ENCODE measurements at regions not wholly inside any gene's neighbourhood (a gene's known extent, or its start where the extent isn't known, plus 50 kb on each side); places are given as distances from the start of the nearest gene placed in this dataset.

DNA sequence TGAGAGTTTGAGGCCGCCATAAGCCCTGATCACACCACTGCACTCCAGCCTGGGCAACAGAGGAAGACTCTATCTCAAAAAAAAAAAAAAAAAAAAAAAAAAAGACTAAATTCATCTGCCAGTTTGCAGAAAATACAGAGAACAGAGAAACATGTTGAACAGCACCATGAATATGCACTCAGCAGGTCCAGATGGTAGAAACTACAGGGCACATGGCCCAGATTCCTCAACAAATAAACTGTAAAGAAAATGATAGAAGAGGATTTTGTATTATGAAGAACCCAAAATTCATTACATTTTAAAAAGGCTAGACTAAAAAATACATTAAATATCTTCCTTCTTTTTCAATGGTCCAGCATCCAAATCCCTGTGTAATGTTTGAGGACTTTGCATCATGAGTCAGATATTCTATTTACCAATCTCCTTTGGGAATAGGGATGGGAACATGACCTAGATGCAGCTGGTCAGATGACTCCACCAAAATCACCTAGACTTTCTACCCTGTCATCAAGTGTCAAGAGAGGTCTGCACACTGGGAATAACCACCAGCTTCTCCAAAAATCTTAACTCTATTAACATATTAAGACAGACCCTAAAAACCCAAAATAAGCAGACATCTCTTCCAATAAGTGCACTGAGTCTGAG, 189.1 kb upstream of the TCF21 start:
- Histone ChIP-seq H3K4me1 (ENCODE audit: insufficient read depth, low read length, poor library complexity, severe bottlenecking) (no peaks in the 10 kb centered on the region), H3K9me3 (ENCODE audit: low read depth, low read length, poor library complexity, severe bottlenecking) (no peaks in the 10 kb centered on the region), H3K27me3 (replicated peaks; ENCODE audit: insufficient read depth, low read depth, low read length, poor library complexity) (peaks cover 49% of the 10 kb centered on the region), H3K36me3 (ENCODE audit: insufficient read depth, low read length, poor library complexity, severe bottlenecking) (no peaks in the 10 kb centered on the region), H3K4me3 (ENCODE audit: low read depth, low read length, poor library complexity, severe bottlenecking) (no peak overlapping the region), H3K27ac (ENCODE audit: low read depth, low read length, poor library complexity, severe bottlenecking) (no peak overlapping the region)
- no peak for DNase-seq (ENCODE audit: low spot score)
- POLR2A ChIA-PET (ENCODE audit: low non-redundant PET), result no interaction called here
- TF ChIP-seq, protein P1, sequence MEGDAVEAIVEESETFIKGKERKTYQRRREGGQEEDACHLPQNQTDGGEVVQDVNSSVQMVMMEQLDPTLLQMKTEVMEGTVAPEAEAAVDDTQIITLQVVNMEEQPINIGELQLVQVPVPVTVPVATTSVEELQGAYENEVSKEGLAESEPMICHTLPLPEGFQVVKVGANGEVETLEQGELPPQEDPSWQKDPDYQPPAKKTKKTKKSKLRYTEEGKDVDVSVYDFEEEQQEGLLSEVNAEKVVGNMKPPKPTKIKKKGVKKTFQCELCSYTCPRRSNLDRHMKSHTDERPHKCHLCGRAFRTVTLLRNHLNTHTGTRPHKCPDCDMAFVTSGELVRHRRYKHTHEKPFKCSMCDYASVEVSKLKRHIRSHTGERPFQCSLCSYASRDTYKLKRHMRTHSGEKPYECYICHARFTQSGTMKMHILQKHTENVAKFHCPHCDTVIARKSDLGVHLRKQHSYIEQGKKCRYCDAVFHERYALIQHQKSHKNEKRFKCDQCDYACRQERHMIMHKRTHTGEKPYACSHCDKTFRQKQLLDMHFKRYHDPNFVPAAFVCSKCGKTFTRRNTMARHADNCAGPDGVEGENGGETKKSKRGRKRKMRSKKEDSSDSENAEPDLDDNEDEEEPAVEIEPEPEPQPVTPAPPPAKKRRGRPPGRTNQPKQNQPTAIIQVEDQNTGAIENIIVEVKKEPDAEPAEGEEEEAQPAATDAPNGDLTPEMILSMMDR (conservative IDR thresholded peaks at IDR 0.05; ENCODE audit: low read depth, low read length), result no peak
- no peak for TF ChIP-seq EZH2 (IDR thresholded peaks at IDR 0.05; ENCODE audit: borderline replicate concordance, low read depth, low read length, poor library complexity, severe bottlenecking)
- BruUV-seq (replicated peaks), result no TSS peak
- intact Hi-C loops (cut with micrococcal nuclease; ENCODE audit: unreplicated experiment), result no loop called here
- CTCF ChIA-PET, result no interaction called here

DNA sequence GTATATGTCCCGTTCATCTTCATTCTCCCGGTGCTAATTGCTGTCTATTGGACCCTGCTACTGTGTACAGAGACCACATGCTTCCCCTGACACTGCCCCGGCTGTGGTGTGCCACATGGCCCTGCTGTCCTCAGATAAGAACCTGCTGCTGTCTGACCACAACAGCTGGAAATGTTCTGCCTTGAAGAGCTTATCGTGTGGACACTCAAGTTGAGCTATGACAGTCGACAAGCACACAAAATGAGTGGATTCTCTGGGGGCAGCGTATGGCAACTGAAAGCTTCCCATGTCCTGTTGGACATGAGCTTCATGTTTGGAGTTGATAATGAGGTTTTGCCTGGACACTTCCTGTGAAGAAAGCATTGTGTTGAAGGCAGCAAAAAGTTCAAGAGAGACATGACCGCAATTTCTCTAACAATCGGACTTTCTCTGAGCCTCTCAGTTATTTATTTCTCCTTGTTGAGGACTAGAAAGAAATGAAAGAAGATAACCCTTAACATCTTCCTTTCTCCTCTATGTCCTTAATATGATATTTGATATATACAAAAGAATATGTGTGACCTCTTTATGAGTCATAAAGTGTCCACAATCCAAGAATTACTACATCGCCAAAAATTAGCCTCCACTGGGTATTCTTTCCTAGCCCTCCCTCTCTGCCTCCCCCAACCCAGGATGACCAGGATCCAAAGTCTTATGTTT, 187.1 kb upstream of the TCF21 start:
- TF ChIP-seq EZH2 (IDR thresholded peaks at IDR 0.05; ENCODE audit: borderline replicate concordance, low read depth, low read length, poor library complexity, severe bottlenecking), result no peak
- TF ChIP-seq, protein P1 (conservative IDR thresholded peaks at IDR 0.05; ENCODE audit: low read depth, low read length), result no peak
- ChIA-PET CTCF (no interaction called here), POLR2A (ENCODE audit: low non-redundant PET) (no interaction called here)
- Histone ChIP-seq H3K4me3 (ENCODE audit: low read depth, low read length, poor library complexity, severe bottlenecking) (no peak overlapping the region), H3K9me3 (ENCODE audit: low read depth, low read length, poor library complexity, severe bottlenecking) (no peaks in the 10 kb centered on the region), H3K36me3 (ENCODE audit: insufficient read depth, low read length, poor library complexity, severe bottlenecking) (no peaks in the 10 kb centered on the region), H3K27me3 (replicated peaks; ENCODE audit: insufficient read depth, low read depth, low read length, poor library complexity) (peaks cover 58% of the 10 kb centered on the region), H3K27ac (ENCODE audit: low read depth, low read length, poor library complexity, severe bottlenecking) (no peak overlapping the region), H3K4me1 (ENCODE audit: insufficient read depth, low read length, poor library complexity, severe bottlenecking) (no peaks in the 10 kb centered on the region)
- intact Hi-C loops (cut with micrococcal nuclease; ENCODE audit: unreplicated experiment), result no loop called here
- DNase-seq (ENCODE audit: low spot score), result no peak
- BruUV-seq (replicated peaks), result no TSS peak

DNA sequence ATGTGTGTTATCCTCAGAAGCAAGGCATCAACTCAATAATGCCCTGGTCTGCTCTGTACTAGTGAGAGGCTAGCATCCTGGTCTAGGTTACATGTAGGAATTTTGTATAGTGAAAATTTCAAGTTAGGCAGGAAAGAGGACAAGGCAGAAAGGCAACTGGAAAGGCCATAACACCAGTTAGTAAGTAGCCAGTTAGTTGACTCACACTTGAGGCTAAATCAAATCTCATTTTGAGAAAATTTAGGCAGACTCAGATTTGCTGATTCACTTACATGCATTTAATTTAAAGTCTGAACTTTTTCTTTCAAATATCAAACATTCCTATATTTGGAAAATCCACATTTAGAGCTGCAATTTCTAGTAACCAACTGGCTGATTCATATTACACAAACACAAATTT, 184.5 kb upstream of the TCF21 start:
- intact Hi-C loops (cut with micrococcal nuclease; ENCODE audit: unreplicated experiment), result no loop called here
- H3K4me3 ChIP-seq (ENCODE audit: low read depth, low read length, poor library complexity, severe bottlenecking), result no peak overlapping the region
- H3K27me3 ChIP-seq (replicated peaks; ENCODE audit: insufficient read depth, low read depth, low read length, poor library complexity), result peaks cover 66% of the 10 kb centered on the region
- H3K4me1 ChIP-seq (ENCODE audit: insufficient read depth, low read length, poor library complexity, severe bottlenecking), result no peaks in the 10 kb centered on the region
- CTCF ChIA-PET, result no interaction called here
- POLR2A ChIA-PET (ENCODE audit: low non-redundant PET), result no interaction called here
- DNase-seq (ENCODE audit: low spot score), result no peak
- no peaks in the 10 kb centered on the region for H3K9me3 ChIP-seq (ENCODE audit: low read depth, low read length, poor library complexity, severe bottlenecking)
- H3K27ac ChIP-seq (ENCODE audit: low read depth, low read length, poor library complexity, severe bottlenecking), result no peak overlapping the region
- H3K36me3 ChIP-seq (ENCODE audit: insufficient read depth, low read length, poor library complexity, severe bottlenecking), result no peaks in the 10 kb centered on the region
- TF ChIP-seq, protein P1 (conservative IDR thresholded peaks at IDR 0.05; ENCODE audit: low read depth, low read length), result no peak
- TF ChIP-seq EZH2 (IDR thresholded peaks at IDR 0.05; ENCODE audit: borderline replicate concordance, low read depth, low read length, poor library complexity, severe bottlenecking), result no peak
- BruUV-seq (replicated peaks), result no TSS peak
